NCI-H146 (cell line): ENCODE measurements at regions not wholly inside any gene's neighbourhood (a gene's known extent, or its start where the extent isn't known, plus 50 kb on each side); places are given as distances from the start of the nearest gene placed in this dataset.

Source experiments
- DNase-seq: peaks from one replicate; lab custom pipeline; 2025; lab: John Stamatoyannopoulos, UW

DNA sequence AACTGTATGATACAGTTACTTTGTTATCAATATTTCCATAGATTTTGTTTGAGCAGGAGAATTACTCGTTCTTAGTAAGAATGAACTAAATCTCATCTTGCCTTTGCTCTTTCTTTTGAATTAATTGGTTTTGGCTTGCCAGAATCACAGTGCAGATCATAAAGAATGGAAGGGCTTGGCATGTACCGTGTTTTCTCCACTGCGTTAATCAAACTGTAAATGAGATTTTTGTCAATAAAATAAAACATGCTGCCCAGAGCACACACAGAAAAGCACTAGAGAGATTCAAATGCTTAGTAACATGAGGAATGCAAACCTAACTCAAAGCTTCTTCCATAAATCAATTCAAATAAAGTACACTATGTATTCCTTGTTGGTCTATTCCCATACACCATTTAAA is 229.6 kb upstream of the CDH2 start:
- DNase-seq: no peak

DNA sequence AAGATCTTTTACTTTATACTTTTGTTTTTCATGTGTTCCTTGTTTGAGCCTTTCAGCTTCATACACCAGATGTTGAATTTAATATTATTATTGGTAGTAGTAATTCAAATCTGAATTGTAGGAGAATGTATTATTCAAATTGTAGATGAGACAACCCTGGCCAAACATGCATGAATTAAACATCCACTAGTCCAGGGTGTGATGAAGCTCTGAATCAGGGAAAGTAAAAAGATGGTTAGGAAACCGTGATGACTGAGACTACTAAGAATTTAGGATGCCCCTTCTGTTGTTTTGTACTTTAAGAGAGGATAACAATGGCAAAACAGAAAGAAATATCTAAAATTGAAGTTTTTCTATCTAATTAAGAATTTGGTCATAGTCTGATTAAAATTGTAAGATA is 227.8 kb upstream of the CDH2 start:
- no peak for DNase-seq

DNA sequence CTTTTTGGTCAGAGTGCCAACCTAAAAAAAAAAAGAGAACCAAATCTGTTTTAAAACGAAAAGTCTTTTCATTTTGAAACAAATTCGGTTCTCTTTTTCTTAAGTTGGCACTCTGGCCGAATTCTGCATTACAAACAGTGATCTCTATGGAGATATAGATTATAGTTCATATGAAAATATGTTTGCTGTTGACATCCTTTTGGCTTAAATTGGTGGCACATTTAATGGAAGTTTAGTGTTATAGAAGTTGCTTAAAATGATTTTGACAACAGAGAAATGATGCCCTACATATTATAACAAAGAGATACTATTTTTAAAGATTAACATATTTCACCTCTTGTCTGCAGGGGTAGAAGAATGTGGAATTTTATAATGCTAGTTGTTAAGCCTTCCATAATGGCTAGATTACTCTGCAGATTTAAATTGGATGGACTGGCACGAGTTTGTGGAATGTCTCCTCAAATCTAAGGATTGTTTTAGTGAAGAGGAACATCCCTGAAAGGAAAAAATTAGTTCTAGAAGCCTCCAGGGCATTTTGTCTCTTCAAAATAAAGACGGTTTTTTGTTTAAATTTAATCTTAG is 222.9 kb upstream of the CDH2 start:
- no peak for DNase-seq

DNA sequence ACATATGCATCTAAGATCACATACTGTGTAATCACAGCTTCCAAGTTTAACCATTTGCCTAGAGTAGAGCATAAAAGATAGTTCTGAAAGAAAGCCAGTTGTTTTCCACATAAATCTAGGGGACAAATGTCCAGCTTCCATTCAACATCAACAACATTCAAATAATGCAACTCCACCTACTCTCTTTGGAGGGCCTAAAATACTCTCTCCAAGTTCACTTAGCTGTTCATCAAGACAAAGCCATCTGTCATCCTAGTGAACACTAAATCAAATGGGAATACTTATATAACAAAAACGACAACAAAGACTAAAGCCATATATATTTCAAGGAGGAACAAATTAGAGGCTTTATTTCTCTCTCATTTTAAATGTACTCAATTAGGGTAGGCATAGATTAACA is 221.5 kb upstream of the CDH2 start:
- no peak for DNase-seq

DNA sequence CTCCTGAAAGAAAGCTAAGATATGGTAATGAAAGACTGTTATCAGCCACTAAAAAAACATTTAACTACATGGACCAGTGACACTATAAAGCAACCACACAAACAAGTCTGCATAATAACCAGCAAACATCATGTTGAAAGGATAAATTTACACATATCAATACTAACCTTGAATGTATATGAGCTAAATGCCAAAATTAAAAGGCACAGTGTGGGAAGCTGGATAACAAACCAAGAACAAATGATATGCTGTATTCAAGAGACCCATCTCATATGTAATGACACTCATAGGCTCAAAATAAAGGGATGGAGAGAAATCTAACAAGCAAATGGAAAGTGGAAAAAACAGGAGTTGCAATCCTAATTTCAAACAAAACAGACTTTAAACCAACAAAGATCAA is 213.1 kb upstream of the CDH2 start:
- no peak for DNase-seq

DNA sequence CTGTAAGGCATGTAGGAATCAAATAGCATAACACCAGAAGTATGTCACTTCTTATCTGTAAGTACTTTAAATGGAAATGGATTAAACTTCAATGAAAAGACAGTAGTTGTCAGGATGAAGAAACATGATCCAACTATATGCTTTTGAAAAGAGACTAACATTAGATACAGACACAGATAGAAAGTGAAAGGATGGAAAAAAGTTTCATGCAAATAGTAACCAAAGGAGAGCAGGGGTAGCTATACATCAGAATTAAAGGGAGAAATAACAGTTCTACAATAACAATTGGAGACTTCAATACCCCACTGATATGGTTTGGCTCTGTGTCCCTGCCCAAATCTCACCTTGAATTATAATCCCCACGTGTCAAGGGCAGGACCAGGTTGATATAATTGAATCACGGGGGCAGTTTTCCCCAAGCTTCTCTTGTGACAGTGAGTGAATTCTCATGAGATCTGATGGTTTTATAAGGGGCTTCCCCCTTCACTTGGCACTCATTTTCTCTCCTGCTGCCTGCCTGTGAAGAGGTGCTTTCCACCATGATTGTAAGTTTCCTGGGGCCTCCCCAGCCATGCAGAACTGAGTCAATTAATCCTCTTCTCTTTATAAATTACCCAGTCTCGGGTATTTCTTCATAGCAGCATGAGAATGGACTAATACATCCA is 205.4 kb upstream of the CDH2 start:
- DNase-seq: no peak

DNA sequence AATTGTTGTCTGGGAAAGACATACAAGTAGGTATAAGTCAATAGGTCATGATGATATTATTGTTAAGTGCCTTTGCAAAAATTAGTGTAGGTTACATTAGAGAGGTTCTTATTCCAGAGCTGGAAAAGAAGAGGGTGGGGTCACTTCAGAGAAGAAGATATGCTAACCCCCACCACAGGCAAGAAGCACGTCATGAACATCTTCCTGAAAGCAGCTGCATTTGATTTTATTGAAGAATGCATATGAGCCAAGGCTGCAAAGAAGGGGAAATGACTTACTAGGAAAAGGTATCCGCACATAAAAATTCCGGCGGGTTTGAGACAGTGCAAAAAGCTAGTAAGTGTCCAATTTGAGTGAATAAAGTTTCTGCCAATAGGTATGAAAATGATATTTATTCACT is 195.3 kb upstream of the CDH2 start:
- no peak for DNase-seq

DNA sequence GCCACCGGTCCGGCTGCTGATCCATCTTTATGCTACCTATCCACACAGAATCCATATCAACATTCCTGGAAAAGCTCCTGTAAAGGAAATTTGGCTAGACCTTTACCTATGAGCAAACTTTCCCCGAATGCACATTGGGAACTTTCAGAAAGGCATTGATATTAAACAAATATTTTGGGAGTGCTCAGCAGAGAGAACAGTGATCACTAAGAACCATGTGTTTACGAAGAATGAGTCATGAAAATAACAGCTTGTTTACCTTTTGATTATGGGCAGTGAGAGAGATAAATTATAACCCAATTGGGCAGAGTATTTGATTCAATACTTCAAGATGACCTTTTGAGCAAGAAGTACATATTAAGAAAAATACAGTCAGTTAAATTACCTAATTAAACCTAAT is 189.7 kb upstream of the CDH2 start:
- no peak for DNase-seq

DNA sequence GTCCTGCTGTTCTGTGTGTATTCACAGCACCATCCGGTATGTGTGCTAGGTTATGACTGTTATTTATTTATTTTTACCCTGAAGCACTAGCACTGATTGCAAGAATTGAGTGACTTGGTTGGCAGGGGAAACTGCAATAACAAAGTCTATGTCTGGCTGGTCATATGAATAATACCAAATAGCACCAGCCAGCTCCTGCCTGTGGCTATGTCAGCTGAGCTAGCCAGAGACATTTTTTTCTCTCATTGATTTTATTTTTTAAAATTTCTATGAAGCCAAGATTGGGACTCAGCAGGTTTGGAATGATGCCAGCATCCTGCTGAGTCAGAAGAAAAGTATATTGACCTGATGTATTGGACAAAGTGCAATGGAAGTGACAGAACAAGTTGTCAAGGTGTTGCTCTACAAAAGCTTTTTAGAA is 188.5 kb upstream of the CDH2 start:
- DNase-seq: peak; percentile 57

DNA sequence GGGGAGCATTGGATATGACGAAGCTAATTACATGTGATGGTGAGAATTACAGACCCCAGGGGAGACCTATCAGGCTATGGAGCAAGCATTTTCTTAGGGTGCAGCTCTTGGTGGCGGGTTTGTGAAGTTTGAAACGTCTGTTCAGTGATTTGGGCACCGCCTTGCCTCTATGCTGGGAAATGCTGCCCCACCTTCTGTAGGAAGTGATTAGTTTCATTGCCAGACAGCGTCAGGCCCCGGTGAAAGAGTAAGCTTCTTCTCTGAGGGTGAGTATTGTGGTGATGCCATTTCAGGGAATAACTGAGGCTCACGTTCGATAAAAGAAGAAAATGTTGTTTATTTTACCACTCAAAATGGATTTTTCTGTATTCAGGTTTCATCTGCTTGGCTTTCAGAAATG is 186.2 kb upstream of the CDH2 start:
- no peak for DNase-seq

DNA sequence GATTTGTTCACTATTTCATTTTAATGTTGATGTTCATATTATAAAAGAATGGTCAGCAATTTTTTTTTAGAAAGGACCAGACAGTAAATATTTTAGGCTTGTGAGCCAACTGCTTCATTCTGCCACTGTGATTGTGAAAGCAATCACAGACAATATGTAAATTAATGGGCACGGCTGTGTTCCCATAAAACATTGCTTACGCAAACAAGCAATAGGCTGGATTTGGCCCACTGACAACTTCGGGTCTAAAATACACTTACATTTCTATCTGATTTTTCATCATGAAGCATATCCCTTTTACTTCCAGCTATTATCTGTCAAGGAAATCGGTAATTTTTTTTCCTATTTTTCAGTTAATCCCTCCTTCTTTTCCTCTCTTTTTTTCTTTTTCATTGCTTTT is 182.2 kb upstream of the CDH2 start:
- DNase-seq: no peak

DNA sequence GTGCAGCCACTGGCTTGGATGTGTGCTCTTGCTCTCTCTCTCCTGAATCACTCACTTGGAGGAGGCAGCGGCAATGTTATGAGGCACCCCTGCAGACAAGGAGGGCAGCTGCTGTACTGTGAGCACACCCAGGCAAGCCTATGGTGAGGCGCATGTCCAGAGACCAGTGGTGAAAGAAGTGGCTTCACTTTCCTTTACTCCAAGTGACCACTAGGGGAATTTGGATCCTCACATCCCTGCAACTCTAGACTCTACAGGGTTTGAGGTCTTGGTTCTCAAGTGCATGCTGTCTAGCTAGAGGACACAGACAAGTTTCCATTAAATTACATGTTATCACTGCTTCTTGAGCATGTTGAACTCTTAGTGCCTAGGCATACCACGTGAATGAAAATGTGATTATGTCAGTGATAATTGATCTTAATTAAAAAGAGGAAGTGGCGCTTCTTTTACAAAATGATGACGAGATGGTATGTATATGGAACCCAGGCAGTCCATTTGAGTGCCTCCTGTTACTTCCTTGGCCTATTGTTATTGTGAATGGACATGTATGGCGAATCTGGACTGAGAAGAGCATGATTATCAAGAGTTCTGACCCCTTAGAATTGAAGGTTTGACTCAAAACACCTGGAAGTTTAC is 181.0 kb upstream of the CDH2 start:
- peak; percentile 28 for DNase-seq

DNA sequence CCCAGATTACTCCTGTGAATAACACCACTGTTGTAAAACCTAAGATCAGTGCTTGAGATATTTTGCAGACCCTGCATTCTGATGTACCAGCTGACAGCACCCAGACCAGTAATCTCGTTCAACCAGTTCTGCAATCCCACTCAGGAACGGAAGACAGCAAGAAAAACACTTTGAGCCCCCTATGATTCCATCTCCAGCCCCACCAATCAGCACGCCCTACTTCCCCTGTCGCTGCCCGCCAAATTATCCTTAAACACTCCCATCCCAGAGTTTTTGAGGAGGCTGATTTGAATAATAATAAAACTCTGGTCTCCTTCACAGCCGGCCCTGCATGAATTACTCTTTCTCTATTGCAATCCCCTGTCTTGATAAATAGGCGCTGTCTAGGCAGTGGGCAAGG is 173.9 kb upstream of the CDH2 start:
- DNase-seq: no peak

DNA sequence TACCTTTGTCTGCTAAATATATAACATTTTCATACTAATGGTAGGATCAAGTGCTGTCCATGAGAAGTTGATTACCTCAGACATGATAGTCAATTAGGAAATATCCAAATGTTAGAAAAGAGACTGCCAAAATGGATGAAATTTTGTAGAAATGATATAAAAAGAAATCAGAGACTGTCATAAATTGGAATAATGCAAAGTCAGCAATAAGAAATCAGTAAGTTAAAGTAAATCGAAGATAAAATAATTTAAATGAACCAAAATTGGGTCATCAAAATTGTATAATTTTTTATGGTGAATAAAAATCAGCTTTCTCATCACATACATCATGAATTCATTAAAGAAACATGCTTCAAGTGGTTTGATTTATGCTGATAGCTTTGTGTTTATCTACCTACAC is 165.3 kb upstream of the CDH2 start:
- no peak for DNase-seq

DNA sequence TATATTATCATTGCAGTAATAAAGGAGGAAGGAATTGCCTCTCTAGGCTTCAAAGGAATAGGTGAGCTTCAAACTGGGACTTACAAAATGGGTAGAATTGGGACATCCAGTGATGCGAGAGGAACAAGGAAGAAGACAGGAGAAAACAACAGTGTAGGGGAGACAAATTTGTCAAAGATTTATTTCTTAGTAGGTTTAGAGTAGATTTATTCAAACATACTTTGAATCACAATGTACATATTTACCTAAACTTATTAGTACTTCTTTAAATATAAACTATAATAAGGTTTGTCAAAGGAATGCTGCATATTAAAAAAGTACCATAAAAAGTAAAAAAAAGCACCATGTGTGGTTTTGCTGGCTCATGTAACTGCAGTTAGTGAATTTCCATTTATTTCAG is 161.4 kb upstream of the CDH2 start:
- DNase-seq: no peak

DNA sequence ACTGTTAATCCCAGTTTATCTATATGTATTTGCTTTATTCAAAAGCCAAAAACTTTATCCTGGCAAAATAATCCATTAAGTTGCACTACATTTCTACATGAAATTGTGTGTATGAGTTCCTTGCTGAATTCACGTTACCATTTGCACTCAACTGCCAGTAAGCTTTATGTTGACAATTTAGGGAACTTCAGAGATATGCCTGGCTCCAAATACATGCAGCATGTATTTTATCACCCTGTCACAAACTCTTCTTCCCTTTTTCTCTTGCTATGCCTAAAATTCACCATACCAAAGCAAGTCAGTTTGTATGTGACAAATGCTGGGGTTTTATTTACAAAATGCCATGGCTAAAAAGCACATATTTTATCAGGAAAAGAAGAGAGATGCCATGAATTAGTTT is 157.6 kb upstream of the CDH2 start:
- DNase-seq: no peak

DNA sequence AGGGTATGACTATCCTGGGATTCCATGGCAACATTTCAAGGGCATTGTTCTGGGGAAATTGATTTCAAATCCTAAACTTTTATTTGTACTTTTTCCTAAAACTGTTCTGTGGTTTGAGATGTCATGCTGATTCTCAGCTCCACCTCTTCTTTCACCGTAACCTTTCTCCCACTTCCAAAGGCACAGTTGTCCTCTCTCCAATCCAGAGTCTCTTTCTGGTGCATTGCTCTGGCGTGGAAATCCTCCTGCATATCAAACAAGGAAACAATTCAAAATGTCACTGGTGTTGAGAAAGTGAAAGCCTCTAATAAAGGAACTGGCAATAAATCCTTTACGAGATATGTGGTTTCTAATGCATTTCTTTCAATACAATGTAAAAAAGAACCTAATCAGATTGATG is 155.1 kb upstream of the CDH2 start:
- no peak for DNase-seq

DNA sequence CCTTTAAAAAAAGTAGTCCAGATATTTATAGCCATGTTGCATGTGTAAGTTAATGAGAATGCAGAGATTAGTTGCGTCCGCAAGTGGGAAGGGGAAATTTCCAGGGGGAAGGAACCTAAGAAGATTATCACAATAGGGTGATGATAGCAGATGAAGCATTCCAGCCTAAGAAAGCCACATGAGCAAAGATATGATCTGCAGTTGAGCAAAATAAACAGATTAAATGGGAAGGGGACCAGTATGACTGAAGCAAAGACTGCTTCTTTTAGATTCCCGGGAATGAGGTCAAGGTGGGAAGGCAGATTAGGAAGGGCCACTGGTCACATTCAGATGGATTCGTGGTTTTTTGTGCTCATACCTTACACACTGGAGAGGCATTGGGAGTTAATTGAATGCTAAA is 154.6 kb upstream of the CDH2 start:
- no peak for DNase-seq

DNA sequence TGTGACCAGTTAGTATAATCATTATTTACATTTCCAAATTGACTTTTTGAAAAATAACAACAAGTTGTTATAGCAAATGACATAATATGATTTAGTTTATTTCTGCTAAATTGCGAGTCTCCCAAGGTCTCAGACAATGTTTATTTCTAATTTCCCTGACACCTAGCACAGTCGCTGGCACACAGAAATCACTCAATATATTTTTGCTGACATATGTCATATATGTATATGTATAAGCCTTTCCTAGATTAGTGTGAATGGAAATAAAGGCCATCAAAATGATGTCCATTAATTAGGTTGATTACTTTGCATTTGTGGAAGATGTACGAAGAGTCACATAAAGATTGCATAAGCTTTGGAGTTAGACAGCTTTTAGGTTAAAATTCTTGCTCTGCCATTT is 136.7 kb upstream of the CDH2 start:
- DNase-seq: no peak

DNA sequence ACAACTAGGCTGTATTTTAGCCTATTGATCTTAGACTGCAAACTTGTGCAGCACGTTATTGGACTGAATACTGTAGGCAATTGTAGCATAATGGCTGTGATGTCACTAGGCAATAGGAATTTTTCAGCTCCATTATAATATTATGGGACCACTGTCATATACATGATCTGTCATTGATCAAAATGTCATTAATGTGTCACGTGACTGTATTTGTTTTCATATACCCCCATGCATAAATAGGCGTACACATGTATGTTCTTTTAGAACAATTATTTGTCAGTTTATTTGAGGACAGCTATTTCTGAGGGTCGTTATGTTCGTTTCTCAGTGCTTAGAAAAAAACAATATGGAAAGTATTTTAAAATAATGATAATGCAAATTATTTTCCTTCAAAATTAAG is 111.9 kb upstream of the CDH2 start:
- DNase-seq: no peak

DNA sequence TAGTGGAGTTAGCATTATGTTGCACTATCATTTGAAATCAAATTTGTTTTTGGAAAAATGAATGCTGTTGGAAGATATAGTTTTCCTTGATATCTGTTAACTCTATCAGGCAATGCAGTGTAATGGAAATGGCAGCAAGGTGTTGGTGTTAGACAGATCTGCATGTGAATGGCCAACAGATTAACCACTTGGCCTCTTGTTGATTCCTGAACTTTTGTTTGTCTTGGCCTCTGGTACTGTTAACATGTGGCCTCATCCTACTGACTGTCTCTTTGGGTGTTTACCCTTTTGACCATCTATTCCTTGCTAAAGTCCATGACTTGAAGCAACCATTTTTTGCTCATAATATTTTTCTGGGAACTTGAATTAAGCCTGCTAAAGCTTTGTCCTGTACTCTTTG is 110.2 kb upstream of the CDH2 start:
- DNase-seq: no peak

DNA sequence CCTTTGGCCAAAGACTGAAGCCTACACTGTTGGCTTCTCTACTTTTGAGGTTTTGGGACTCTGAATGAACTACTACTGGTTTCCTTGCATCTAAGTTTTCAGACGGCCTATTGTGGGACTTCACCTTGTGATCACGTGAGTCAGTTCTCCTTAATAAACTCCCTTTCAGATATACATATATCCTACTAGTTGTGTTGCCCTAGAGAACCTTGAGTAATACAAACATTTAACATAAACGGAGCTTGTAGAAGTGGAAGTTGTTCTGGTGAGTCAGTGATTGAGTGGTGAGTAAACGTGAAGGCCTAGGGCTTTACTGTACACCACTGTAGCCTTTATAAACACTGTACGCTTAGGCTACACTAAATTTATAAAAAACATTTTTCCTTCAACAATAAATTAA is 107.2 kb upstream of the CDH2 start:
- DNase-seq: no peak

DNA sequence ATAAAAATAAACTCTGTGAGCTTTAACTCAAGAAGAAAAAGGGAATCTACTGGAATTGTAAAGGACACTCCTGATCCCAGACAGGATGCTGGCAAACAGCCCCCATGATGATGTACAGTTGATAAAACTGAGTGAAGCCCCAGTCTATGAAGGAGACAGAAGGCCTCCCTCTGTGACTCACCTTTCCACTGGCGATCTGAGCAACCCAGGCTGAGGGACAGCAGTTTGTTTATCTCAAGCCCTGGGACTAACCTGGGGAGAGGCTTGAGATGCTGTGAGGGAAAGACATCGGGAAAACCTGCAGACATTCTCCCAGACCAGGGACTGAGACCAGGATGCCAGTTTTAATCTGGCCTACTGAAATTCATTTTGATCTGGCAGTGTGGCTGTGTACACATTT is 104.5 kb upstream of the CDH2 start:
- no peak for DNase-seq

DNA sequence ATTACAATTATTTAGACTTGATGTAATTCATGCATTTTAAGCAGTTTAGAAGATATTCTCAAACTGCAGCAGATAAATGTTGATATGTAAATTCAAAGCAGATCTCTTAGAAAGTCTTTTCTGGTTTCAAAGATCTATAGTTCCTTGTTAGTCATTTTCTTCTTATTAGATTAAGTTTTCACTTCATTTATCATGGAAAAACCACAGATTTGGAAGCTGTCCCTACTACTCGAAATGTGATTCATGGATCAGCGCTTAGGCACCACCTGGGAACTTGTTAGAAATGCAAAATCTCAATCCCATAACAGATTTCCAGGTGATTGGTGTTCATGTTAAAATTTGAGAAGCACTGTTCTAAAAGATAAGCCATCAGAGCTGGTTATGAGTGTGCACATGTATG is 92.8 kb upstream of the CDH2 start:
- no peak for DNase-seq
